Thoracic aorta (tissue), 2 donors: ENCODE measurements at regions not wholly inside any gene's neighbourhood (a gene's known extent, or its start where the extent isn't known, plus 50 kb on each side); places are given as distances from the start of the nearest gene placed in this dataset.
"Not testable (repeated sequence)": the region's sequence is repeated elsewhere in the genome, so short reads cannot be mapped to it uniquely, and the experiment has no call there.

Experiments used
- ATAC-seq: fragments of 150-250 bp; one replicate; pipeline ENCODE4 v1.8.0; 2017; ENCODE audit warnings: low read depth; ENCODE audit not compliant: insufficient number of reproducible peaks, low FRiP score
- DNase-seq: peaks from one replicate; pipeline ENCODE4 v3.0.0-alpha.2; 2020; ENCODE audit warnings: low spot score
- H3K27ac ChIP-seq, 2 donors: fragments of 200-600 bp; sonication (generic); 1 replicate in 1 of 2; 2 replicates in 1 of 2; pipeline ENCODE4 v1.5.1; 2016; ENCODE audit warnings: mild to moderate bottlenecking in 2 of 2, moderate library complexity in 2 of 2
- H3K27me3 ChIP-seq: fragments of 200-600 bp; sonication (generic); replicated peaks from 2 replicates; pipeline ENCODE4 v1.6.0; 2016; ENCODE audit warnings: mild to moderate bottlenecking; ENCODE audit not compliant: insufficient read depth
- H3K36me3 ChIP-seq: fragments of 200-600 bp; sonication (generic); one replicate; pipeline ENCODE4 v1.5.1; 2016
- H3K4me1 ChIP-seq, 2 donors: fragments of 200-600 bp; sonication (generic); 1 replicate in 1 of 2; 2 replicates in 1 of 2; pipeline versions ENCODE4 v1.5.1 to v1.6.0; 2016; ENCODE audit warnings: low read depth in 2 of 2, mild to moderate bottlenecking in 1 of 2; ENCODE audit not compliant: control insufficient read depth in 1 of 2
- H3K4me3 ChIP-seq: fragments of 200-600 bp; sonication (generic); 2 replicates; pipeline ENCODE4 v1.5.1; 2016; ENCODE audit warnings: mild to moderate bottlenecking
- H3K9me3 ChIP-seq: fragments of 200-600 bp; sonication (generic); 2 replicates; pipeline ENCODE4 v1.5.1; 2016
- TF ChIP-seq, protein P1 (sequence below): fragments of 200-600 bp; sonication (generic); IDR thresholded peaks from one replicate; pipeline ENCODE4 v1.5.1; 2019; ENCODE audit warnings: antibody characterized with exemption

DNA sequence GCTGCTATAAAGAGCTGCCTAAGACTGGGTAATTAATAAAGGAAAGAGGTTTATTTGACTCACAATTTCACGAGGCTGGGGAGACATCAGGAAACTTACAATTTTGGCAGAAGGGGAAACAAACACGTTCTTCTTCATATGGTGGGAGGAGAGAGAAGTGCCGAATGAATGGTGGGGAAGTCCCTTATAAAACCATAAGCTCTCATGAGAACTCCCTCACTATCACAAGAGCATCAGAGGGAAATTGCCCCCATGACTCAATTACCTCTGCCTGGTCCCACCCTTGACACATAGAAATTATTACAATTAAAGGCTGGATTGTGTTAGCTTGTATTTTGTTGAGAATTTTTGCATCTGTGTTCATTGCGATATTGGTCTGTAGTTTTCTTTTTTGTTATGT is 460.5 kb upstream of the RAB6C start:
- DNase-seq (no peak), ATAC-seq (no peak)
- no peak overlapping the region for H3K27ac ChIP-seq
- no peaks in the 10 kb centered on the region for H3K27me3 ChIP-seq
- H3K36me3 ChIP-seq = no peaks in the 10 kb centered on the region
- TF ChIP-seq, protein P1, sequence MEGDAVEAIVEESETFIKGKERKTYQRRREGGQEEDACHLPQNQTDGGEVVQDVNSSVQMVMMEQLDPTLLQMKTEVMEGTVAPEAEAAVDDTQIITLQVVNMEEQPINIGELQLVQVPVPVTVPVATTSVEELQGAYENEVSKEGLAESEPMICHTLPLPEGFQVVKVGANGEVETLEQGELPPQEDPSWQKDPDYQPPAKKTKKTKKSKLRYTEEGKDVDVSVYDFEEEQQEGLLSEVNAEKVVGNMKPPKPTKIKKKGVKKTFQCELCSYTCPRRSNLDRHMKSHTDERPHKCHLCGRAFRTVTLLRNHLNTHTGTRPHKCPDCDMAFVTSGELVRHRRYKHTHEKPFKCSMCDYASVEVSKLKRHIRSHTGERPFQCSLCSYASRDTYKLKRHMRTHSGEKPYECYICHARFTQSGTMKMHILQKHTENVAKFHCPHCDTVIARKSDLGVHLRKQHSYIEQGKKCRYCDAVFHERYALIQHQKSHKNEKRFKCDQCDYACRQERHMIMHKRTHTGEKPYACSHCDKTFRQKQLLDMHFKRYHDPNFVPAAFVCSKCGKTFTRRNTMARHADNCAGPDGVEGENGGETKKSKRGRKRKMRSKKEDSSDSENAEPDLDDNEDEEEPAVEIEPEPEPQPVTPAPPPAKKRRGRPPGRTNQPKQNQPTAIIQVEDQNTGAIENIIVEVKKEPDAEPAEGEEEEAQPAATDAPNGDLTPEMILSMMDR = no peak
- no peak overlapping the region for H3K4me3 ChIP-seq
- H3K4me1 ChIP-seq = no peaks in the 10 kb centered on the region
- H3K9me3 ChIP-seq = no peaks in the 10 kb centered on the region

DNA sequence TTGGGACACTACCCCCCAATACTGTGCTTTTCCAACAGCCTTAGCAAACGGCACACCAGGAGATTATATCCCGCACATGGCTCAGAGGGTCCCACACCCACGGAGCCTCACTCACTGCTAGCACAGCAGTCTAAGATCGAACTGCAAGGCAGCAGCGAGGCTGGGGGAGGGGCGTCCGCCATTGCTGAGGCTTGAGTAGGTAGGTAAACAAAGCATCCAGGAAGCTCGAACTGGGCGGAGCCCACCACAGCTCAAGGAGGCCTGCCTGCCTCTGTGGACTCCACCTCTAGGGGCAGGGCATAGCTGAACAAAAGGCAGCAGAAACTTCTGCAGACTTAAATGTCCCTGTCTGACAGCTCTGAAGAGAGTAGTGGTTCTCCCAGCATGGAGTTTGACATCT is 447.3 kb upstream of the RAB6C start:
- not testable (repeated sequence) for H3K4me3 ChIP-seq, ATAC-seq, H3K36me3 ChIP-seq, H3K4me1 ChIP-seq, DNase-seq, H3K27ac ChIP-seq, H3K9me3 ChIP-seq, H3K27me3 ChIP-seq

DNA sequence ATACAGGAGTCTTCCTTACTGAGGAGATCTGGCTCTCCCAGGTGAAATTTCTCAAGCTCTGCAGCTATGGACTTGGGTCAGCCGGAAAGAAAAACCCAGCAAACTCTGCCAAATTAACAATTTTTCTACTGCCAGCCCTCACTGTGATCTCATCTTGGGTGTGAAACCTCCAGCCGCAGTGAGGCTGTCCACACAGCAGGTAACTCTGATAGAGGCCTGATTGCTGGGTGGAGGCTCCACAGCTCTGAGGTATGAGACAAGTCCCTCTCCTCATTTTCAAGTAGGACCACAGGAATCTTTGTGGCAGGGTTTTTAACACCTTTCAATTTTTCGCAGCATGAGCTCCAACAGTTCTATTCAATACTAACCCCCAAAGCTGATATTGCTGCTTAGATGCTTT is 430.6 kb upstream of the RAB6C start:
- Histone ChIP-seq H3K27ac (no peak overlapping the region), H3K36me3 (no peaks in the 10 kb centered on the region), H3K4me3 (no peak overlapping the region), H3K9me3 (no peaks in the 10 kb centered on the region), H3K27me3 (no peaks in the 10 kb centered on the region), H3K4me1 (no peaks in the 10 kb centered on the region)
- no peak for DNase-seq
- no peak for ATAC-seq
- TF ChIP-seq, protein P1 = no peak

DNA sequence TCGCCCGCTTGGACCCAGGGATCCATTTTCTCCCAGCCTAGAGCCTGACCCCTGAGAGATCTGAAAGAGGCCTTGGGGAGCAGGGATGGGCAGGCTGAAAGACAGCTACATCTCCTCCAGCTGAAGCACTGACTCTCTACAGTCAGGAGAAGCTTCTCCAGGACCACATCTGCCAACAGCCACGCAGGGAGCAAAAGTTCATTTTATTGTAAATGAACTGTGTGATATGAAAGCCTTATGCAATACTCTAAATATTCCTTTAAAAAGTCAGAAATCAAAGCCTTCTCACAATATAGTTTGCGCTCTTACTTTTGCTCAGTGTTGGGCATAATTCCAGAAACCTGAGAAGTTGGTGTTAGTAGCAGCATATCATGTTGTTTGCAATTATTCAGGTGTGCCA is 428.9 kb upstream of the RAB6C start:
- Histone ChIP-seq H3K27me3 (no peaks in the 10 kb centered on the region), H3K4me3 (no peak overlapping the region)
- no peak for DNase-seq

DNA sequence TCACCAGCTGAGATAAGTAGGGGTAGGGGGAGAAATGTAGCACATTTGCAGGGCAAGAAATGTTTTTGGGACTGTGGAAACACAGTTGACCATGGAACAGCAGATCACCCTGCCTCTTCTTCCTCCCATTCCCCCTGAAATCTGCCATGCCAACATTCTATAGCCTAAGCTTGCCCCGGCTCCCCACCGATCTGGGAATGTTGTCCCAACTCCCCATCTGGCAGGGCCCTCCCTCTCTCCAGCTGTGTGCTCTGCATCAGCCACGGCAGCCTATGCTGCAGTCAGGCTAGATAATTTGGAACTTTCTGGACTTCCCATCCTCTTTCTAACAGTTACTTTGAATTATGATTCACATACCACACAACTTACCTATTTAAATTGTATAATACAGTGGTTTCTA is 425.1 kb upstream of the RAB6C start:
- no peak overlapping the region for H3K27ac ChIP-seq
- TF ChIP-seq, protein P1 = no peak
- no peak for ATAC-seq

More for the DNA sequence above, 428.9 kb upstream of the RAB6C start:
- no peaks in the 10 kb centered on the region for H3K9me3 ChIP-seq
- H3K36me3 ChIP-seq = no peaks in the 10 kb centered on the region
- H3K27ac ChIP-seq = no peak overlapping the region
- ATAC-seq = no peak
- H3K4me1 ChIP-seq = no peaks in the 10 kb centered on the region
- TF ChIP-seq, protein P1 = no peak

DNA sequence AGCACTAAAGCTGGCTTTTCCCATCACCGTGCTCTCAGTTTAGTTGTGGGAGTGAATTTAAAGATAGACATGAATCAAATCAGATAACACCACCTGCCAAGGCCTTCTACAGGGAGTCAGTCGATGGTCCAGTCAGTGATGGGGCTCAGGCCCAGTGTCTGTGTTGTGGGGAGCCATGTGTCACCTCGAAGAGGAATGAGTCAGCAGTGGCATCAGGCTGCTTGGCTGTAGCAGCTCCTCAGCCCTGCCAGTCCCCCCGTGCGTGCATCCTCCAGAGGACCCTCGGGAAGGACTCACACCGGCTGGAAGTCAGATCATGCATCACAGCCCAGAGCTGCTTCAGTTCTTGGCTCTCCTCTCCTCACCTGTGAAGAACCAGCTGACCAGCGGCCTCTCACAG is 420.4 kb upstream of the RAB6C start:
- DNase-seq = no peak
- no peak for ATAC-seq
- Histone ChIP-seq H3K27ac (no peak overlapping the region), H3K4me1 (no peaks in the 10 kb centered on the region), H3K27me3 (no peaks in the 10 kb centered on the region), H3K9me3 (no peaks in the 10 kb centered on the region), H3K36me3 (no peaks in the 10 kb centered on the region), H3K4me3 (no peak overlapping the region)
- TF ChIP-seq, protein P1 = no peak

More for the DNA sequence above, 425.1 kb upstream of the RAB6C start:
- Histone ChIP-seq H3K27me3 (no peaks in the 10 kb centered on the region), H3K4me3 (no peak overlapping the region), H3K9me3 (no peaks in the 10 kb centered on the region), H3K4me1 (no peaks in the 10 kb centered on the region), H3K36me3 (no peaks in the 10 kb centered on the region)
- DNase-seq = no peak
